GM10266 (cell line): ENCODE measurements at regions not wholly inside any gene's neighbourhood (a gene's known extent, or its start where the extent isn't known, plus 50 kb on each side); places are given as distances from the start of the nearest gene placed in this dataset.

ENCODE experiments used
- DNase-seq: peaks from one replicate; pipeline ENCODE4 v3.0.0; 2012; ENCODE audit errors: extremely low spot score
- TF ChIP-seq, protein P1 (sequence below): IDR thresholded peaks from 2 replicates; pipeline ENCODE4 v1.5.1; 2012; ENCODE audit warnings: mild to moderate bottlenecking, low read depth; ENCODE audit not compliant: control insufficient read depth, insufficient read depth; ENCODE audit errors: missing control alignments

DNA sequence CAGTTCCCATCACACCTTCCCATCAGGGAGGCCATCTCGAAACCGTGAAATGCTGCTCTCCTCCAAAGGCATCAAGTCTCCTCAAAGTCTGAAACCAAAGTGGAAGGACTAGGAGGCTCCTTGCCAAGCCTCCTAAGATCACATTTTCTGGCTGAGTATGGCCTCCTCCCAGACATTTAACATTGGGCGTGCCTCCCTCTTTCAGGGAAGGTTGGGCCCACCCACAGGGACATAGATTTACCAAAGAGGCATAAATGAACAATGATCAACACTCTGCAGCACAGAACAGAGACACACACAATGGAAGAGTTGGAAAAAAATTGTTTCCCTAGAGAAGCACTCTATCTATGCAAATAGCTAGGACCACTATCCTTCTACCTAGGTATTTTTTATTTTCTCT lies 381.8 kb downstream of the MAFB start:
- DNase-seq = no peak
- TF ChIP-seq, protein P1, sequence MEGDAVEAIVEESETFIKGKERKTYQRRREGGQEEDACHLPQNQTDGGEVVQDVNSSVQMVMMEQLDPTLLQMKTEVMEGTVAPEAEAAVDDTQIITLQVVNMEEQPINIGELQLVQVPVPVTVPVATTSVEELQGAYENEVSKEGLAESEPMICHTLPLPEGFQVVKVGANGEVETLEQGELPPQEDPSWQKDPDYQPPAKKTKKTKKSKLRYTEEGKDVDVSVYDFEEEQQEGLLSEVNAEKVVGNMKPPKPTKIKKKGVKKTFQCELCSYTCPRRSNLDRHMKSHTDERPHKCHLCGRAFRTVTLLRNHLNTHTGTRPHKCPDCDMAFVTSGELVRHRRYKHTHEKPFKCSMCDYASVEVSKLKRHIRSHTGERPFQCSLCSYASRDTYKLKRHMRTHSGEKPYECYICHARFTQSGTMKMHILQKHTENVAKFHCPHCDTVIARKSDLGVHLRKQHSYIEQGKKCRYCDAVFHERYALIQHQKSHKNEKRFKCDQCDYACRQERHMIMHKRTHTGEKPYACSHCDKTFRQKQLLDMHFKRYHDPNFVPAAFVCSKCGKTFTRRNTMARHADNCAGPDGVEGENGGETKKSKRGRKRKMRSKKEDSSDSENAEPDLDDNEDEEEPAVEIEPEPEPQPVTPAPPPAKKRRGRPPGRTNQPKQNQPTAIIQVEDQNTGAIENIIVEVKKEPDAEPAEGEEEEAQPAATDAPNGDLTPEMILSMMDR = no peak

DNA sequence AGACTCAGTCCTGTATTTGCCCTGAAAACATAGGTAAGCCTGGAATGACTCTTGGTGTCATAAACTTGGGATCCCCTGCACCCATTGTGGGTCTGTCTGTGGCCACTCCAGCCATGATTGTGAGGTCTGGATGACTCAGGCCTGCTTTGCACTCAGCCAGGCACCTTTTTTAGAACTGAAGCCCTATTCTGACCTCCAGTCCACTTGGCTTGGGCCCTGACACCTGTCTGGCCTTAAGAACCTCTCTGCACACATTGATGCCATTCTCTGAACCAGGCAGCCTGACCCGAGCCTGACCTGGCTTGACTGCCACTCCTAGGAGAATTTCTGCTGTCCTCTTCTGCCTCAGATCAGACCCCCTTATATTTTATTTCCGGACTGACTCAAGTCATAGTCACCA lies 383.7 kb downstream of the MAFB start:
- DNase-seq = no peak
- TF ChIP-seq, protein P1 = no peak

DNA sequence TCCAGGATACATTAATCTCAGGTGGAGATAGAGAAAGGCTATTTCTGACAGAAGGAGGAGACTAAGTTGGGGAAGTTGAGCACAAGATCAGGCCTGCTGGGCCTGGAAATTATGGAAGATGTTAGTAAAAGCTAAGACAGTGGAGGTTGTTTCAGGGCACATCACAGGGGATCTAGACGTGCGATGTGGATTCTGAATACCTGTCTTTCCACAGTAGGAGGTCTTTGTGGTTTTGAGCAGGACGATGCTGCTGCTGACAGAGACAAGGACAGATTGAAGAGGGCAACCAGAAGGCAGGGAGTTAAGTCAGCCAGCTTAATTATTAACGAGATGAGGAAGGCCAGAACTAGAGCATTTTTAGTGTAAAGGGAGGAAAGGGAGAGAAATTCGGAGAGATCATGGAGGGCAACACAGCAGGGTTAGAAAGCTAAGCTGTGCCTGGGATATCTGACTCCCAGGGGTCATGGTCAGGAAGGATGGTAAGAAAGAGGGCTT lies 384.9 kb downstream of the MAFB start:
- TF ChIP-seq, protein P1 = no peak
- DNase-seq = no peak

DNA sequence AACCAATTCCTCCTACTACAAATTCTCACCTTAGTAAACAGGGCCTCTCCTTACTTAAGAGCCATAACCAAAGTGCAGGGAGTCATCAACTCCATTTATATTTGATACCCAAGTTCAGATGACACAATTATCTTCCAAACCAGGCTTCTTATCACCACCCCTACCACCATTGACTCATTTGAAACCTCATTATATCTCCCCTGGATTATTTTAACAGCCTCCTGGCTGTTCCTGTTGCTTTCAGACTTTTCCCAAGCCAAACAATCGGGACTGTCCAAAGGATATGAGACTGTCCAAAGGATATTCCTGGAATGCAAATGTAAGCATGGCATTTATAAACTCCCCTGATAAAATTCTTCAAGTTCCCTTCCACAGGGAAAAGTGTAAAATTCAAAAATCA lies 394.3 kb downstream of the MAFB start:
- TF ChIP-seq, protein P1 = no peak
- DNase-seq = no peak

DNA sequence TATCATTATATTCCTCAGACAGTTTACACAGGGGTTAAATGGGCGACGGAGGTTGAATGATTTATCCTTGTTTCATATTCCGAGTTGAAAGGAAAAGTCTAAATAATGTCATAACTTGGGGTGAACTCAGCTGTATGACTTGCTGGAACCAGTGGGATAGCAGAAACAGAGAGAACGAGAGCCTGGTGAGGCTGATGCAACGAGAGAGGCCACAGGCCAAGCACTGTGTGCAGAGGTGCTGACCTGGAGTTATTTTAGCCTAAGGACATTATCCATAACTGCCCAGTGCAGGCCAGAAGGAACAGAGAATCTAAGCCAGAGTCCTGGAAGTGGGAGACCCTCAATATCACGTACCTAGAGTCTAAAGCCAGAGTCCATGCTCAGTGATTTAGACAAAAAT lies 394.9 kb downstream of the MAFB start:
- TF ChIP-seq, protein P1 = no peak
- no peak for DNase-seq

DNA sequence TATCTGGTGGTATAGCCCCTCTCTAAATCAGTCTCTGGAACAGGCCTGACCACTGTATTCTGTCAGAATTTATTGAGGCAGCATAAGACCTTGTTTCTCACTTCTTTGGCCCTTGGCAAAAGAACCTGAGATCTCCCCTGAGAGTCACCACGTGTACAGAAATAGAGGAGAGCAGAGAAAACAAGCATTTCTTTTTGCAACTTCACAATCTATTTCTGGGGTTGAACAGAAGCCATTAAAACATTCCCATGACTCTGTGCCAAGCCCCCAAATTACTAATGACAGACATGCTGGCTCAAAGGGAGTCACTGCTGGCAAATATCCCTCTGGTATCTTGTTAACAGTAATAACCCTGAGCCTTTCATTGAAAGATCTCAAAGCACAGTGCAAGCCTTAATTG lies 395.3 kb downstream of the MAFB start:
- TF ChIP-seq, protein P1 = no peak
- DNase-seq = no peak

DNA sequence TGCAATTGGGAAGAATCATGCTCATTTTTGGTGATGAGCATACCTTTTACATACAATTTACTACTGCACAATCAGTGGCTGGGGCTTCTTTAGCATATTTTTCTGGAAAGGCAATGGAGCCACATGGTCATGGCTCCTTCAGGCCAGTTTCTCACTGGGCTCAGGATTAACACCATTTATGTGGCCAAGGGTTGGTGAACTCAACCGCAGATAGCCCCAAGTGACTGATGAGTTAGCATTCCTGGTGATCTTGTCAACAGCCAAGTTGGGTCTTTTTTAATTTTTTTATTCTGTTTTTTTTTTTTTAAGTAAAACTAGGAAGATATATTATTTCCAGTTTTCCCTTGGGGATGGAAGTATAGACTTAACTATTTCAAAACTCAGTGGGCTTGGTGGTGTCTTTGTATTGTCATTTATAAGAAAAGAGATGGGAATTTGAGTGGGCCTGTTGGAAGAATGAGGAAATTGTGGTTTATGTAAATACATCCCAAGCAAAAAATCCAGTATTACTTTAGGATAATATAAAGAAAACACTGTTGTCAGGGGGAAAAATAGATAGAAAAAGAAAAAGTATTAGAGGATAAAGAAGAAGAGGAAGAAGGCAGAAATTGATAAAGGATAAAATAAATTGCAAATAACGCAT lies 397.4 kb downstream of the MAFB start:
- TF ChIP-seq, protein P1 = no peak
- DNase-seq = no peak
